K562 (cell line): ENCODE measurements at regions not wholly inside any gene's neighbourhood (a gene's known extent, or its start where the extent isn't known, plus 50 kb on each side); places are given as distances from the start of the nearest gene placed in this dataset.
"Not testable (repeated sequence)": the region's sequence is repeated elsewhere in the genome, so short reads cannot be mapped to it uniquely, and the experiment has no call there.

Experiments
- ATAC-seq: fragments of 200-7000 bp; cut with Tn5 transposase; 3 replicates; pipeline ENCODE4 v1.9.1; 2020; ENCODE audit warnings: moderate library complexity
- BruUV-seq: library from RNA; stranded (reverse); fragments of 400-500 nt; replicated peaks from 2 replicates; lab custom pipeline; 2021; lab: Mats Ljungman, UMichigan
- CTCF ChIA-PET: fragments of 300-600 bp; formaldehyde crosslinking; extraction: SDS; loops from one replicate; lab custom pipeline; 2021; ENCODE audit warnings: low intra/inter-chr PET ratio; lab: Yijun Ruan, JAX
- POLR2A ChIA-PET: fragments of 300-600, 350-650 bp; sonication (Branson Sonifier 250); formaldehyde crosslinking; extraction: SDS; loops from one replicate; lab custom pipeline; 2021; ENCODE audit warnings: antibody characterized with exemption, inconsistent platforms; lab: Yijun Ruan, JAX
- DNase-seq, 4 experiments: peaks; one replicate each; pipeline versions ENCODE4 v3.0.0 to v3.0.0-alpha.2; 2011 to 2018; ENCODE audit warnings: low spot score in 3 of 4, mixed read lengths in 3 of 4; ENCODE audit errors: extremely low read depth in 1 of 4
- FAIRE-seq: peaks from 2 replicates; lab custom pipeline; 2011; peaks lifted over from hg19 to GRCh38; lab: Jason Lieb, UNC
- H2AFZ ChIP-seq: 2 replicates; pipeline ENCODE4 v1.6.0; 2011; ENCODE audit warnings: low read depth, low read length, control low read depth, inconsistent platforms
- H3K27ac ChIP-seq: fragments of 200-600 bp; 3 replicates; pipeline ENCODE4 v1.8.0; 2011; ENCODE audit warnings: low read depth, mild to moderate bottlenecking, control low read depth, inconsistent platforms, low read length, moderate library complexity, mixed read lengths; ENCODE audit errors: extremely low read depth
- H3K27me3 ChIP-seq, 2 experiments: fragments of 300-600 bp in 1 of 2; 2 replicates in 1 of 2; 3 replicates in 1 of 2; pipeline versions ENCODE4 v1.6.0 to v1.8.0; 2011; ENCODE audit warnings: inconsistent platforms in 2 of 2, low read length in 2 of 2, mild to moderate bottlenecking in 1 of 2, mixed read lengths in 1 of 2, moderate library complexity in 1 of 2; ENCODE audit not compliant: control insufficient read depth in 2 of 2, insufficient read depth in 2 of 2
- H3K36me3 ChIP-seq: fragments of 300-600 bp; 3 replicates; pipeline ENCODE4 v1.8.0; 2011; ENCODE audit warnings: mild to moderate bottlenecking, low read length, inconsistent platforms; ENCODE audit not compliant: control insufficient read depth, insufficient read depth
- H3K4me1 ChIP-seq, 2 experiments: fragments of 200-600 bp in 1 of 2; replicated peaks in 1 of 2; 2 replicates in 1 of 2; 3 replicates in 1 of 2; pipeline versions ENCODE4 v1.5.1 to v1.8.0; 2011; ENCODE audit warnings: inconsistent platforms in 2 of 2, low read length in 2 of 2, mild to moderate bottlenecking in 1 of 2, mixed read lengths in 1 of 2, moderate library complexity in 1 of 2; ENCODE audit not compliant: control insufficient read depth in 2 of 2, insufficient read depth in 2 of 2
- H3K4me2 ChIP-seq: 2 replicates; pipeline ENCODE4 v1.6.1; 2011; ENCODE audit warnings: low read length, control low read depth, inconsistent platforms, mixed read lengths; ENCODE audit not compliant: insufficient read depth
- H3K4me3 ChIP-seq: fragments of 200-600 bp; sonication (generic), shearing (Covaris generic); 2 replicates; pipeline ENCODE4 v1.5.1; 2016; ENCODE audit warnings: control low read depth, inconsistent platforms
- H3K79me2 ChIP-seq: fragments of 200-600 bp; 3 replicates; pipeline ENCODE4 v1.8.0; 2011; ENCODE audit warnings: low read length, inconsistent platforms; ENCODE audit not compliant: control insufficient read depth, insufficient read depth
- H3K9ac ChIP-seq, 2 experiments: 2 replicates each; pipeline versions ENCODE4 v1.6.0 to v1.6.1; 2011; ENCODE audit warnings: low read depth in 2 of 2, low read length in 2 of 2, control low read depth in 1 of 2, inconsistent platforms in 1 of 2, mild to moderate bottlenecking in 1 of 2, mixed read lengths in 1 of 2; ENCODE audit not compliant: insufficient read depth in 1 of 2
- H3K9me1 ChIP-seq: one replicate; pipeline ENCODE4 v1.6.0; 2011; ENCODE audit warnings: inconsistent platforms, mild to moderate bottlenecking, low read length, moderate library complexity; ENCODE audit not compliant: control insufficient read depth, insufficient read depth
- H3K9me3 ChIP-seq: replicated peaks from 2 replicates; pipeline ENCODE4 v1.5.1; 2011; ENCODE audit warnings: low read depth, low read length, inconsistent platforms; ENCODE audit not compliant: control insufficient read depth, insufficient read depth
- H4K20me1 ChIP-seq: replicated peaks from 2 replicates; pipeline ENCODE4 v1.6.1; 2011; ENCODE audit warnings: low read length, inconsistent platforms, mixed read lengths; ENCODE audit not compliant: control insufficient read depth, insufficient read depth
- ARID4B ChIP-seq: sonication (generic); formaldehyde crosslinking; IDR thresholded peaks from 2 replicates; pipeline ENCODE4 v1.8.0; 2022; ENCODE audit warnings: mild to moderate bottlenecking, missing genetic modification reagents
- ERF ChIP-seq: fragments of 450-650 bp; formaldehyde crosslinking; IDR thresholded peaks from 2 replicates; pipeline ENCODE4 v1.4.0; 2020; ENCODE audit warnings: mild to moderate bottlenecking, mixed read lengths
- IRF2 ChIP-seq: sonication (generic); formaldehyde crosslinking; IDR thresholded peaks from 2 replicates; pipeline ENCODE4 v1.8.1; 2022; ENCODE audit warnings: mild to moderate bottlenecking, missing genetic modification reagents
- NCOA4 ChIP-seq: fragments of 450-650 bp; IDR thresholded peaks from 2 replicates; pipeline ENCODE4 v1.6.1; 2018; ENCODE audit warnings: mild to moderate bottlenecking; ENCODE audit not compliant: partially characterized antibody
- NFYB ChIP-seq: IDR thresholded peaks from 2 replicates; pipeline ENCODE4 v1.6.1; 2011; ENCODE audit warnings: mild to moderate bottlenecking, moderate library complexity; ENCODE audit not compliant: insufficient read length; ENCODE audit errors: extremely low read depth
- PRPF4 ChIP-seq: fragments of 200-400 bp; formaldehyde crosslinking; IDR thresholded peaks from one replicate; pipeline ENCODE4 v1.6.1; 2017; ENCODE audit warnings: low read length, low read depth, mild to moderate bottlenecking; ENCODE audit not compliant: insufficient read depth, poor library complexity, severe bottlenecking
- RBFOX2 ChIP-seq: fragments of 200-400 bp; formaldehyde crosslinking; IDR thresholded peaks from 2 replicates; pipeline ENCODE4 v1.6.1; 2017; ENCODE audit warnings: low read depth, mild to moderate bottlenecking, low read length, moderate library complexity
- SUPT5H ChIP-seq: fragments of 450-650 bp; IDR thresholded peaks from 2 replicates; pipeline ENCODE4 v1.6.1; 2016
- TCF7 ChIP-seq: sonication (generic); IDR thresholded peaks from 2 replicates; pipeline ENCODE4 v1.6.1; 2016; ENCODE audit warnings: antibody characterized with exemption, borderline replicate concordance
- U2AF2 ChIP-seq: fragments of 200-400 bp; formaldehyde crosslinking; optimal IDR thresholded peaks from 2 replicates; pipeline ENCODE3; 2017; ENCODE audit warnings: low read depth, mild to moderate bottlenecking, low read length
- ZBTB8A ChIP-seq: fragments of 450-650 bp; IDR thresholded peaks from 2 replicates; pipeline ENCODE4 v1.6.1; 2018; ENCODE audit warnings: mild to moderate bottlenecking, moderate library complexity; ENCODE audit not compliant: partially characterized antibody
- ZKSCAN1 ChIP-seq: fragments of 150-350 bp; IDR thresholded peaks from 2 replicates; pipeline ENCODE4 v1.6.1; 2016; ENCODE audit warnings: low read depth, low read length
- ZNF354B ChIP-seq: fragments of 250-450 bp; sonication (Bioruptor Pico); IDR thresholded peaks from 2 replicates; pipeline ENCODE4 v1.4.0; 2020
- WGBS: fragments of 100-300 bp; shearing (Covaris generic); methylation state at CpG from one replicate; pipeline ENCODE4 v1.1.6; 2016; ENCODE audit warnings: low coverage, mixed read lengths; ENCODE audit not compliant: insufficient coverage; ENCODE audit errors: missing lambda C conversion rate; 5-methylcytosine and 5-hydroxymethylcytosine counted together
- in situ Hi-C: fragments of 300-500 bp; cut with MboI; formaldehyde crosslinking; loops from 4 replicates; pipeline ENCODE4 v1.15.0; 2018; ENCODE audit warnings: inconsistent platforms, mixed read lengths
- intact Hi-C: fragments of 100-400 bp; cut with micrococcal nuclease; formaldehyde crosslinking; loops from 2 replicates; pipeline ENCODE4 v1.14.2; 2022

DNA sequence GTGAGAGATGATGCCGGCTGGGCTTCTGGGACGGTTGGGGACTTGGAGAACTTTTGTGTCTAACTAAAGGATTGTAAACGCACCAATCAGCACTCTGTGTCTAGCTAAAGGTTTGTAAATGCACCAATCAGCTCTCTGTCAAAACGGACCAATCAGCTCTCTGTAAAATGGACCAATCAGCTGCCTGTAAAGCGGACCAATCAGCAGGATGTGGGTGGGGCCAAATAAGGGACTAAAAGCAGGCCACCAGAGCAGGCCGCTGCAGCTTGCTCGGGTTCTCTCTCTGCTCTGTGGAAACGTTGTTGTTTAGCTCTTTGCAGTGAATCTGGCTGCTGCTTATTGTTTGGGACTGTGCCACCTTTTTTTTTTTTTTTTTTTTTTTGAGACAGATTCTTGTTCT lies 705.1 kb downstream of the SEMA5A start:
- not testable (repeated sequence) for H3K79me2 ChIP-seq, H3K4me1 ChIP-seq, H3K27ac ChIP-seq
- peak; percentile 56 for TF ChIP-seq NFYB
- TF ChIP-seq, all 486 proteins: peak for 1; not testable (repeated sequence) for 485
- POLR2A ChIA-PET, in situ Hi-C loops, H3K36me3 ChIP-seq, intact Hi-C loops, H3K9me1 ChIP-seq, DNase-seq, H4K20me1 ChIP-seq, BruUV-seq, H3K9me3 ChIP-seq, H2AFZ ChIP-seq, H3K27me3 ChIP-seq, CTCF ChIA-PET, ATAC-seq, FAIRE-seq, H3K9ac ChIP-seq, H3K4me3 ChIP-seq, H3K4me2 ChIP-seq: not testable (repeated sequence)
- 2% methylated on average over 7 of the region's 8 CpGs for WGBS

- no peak for FAIRE-seq
- Histone ChIP-seq H3K79me2 (no peaks in the 10 kb centered on the region), H3K27me3 (no peaks in the 10 kb centered on the region), H3K9ac (no peak overlapping the region), H4K20me1 (no peaks in the 10 kb centered on the region), H3K4me2 (no peak overlapping the region), H3K4me1 (peaks cover 0 to 4% of the 10 kb centered on the region in 2 experiments; a peak in 2 of 5 replicates), H3K4me3 (no peak overlapping the region), H2AFZ (no peak overlapping the region), H3K9me1 (no peaks in the 10 kb centered on the region), H3K27ac (no peak overlapping the region)
- intact Hi-C loops = no loop called here
- POLR2A ChIA-PET = no interaction called here
- ATAC-seq = no peak
- no peak for DNase-seq
- no TSS peak for BruUV-seq
- CTCF ChIA-PET = no interaction called here
- TF ChIP-seq ARID4B (CRISPR knock-in tag) = no peak
- TF ChIP-seq SUPT5H = no peak
- no peak for TF ChIP-seq IRF2
- TF ChIP-seq ZKSCAN1 = no peak
- TF ChIP-seq ZNF354B (CRISPR knock-in tag) = no peak
- no peak for TF ChIP-seq TCF7
- TF ChIP-seq U2AF2 = no peak
- no peak for TF ChIP-seq PRPF4
- no peak for TF ChIP-seq ERF (CRISPR knock-in tag)
- no peak for TF ChIP-seq RBFOX2
- TF ChIP-seq ZBTB8A = no peak
- no peak for TF ChIP-seq NCOA4
- TF ChIP-seq, all 486 proteins: peak for 0
- H3K9me3 ChIP-seq = peaks cover 1% of the 10 kb centered on the region; the same call in 1 of the 2 replicates
- no peaks in the 10 kb centered on the region for H3K36me3 ChIP-seq
- in situ Hi-C loops = no loop called here
- WGBS = 1% methylated on average over 5 of the region's 5 CpGs
Observed at GRCh38 chr5:8842971-8843551, 702.8 kb downstream of the SEMA5A start.
